Left lung (tissue), 4 donors: ENCODE measurements at regions not wholly inside any gene's neighbourhood (a gene's known extent, or its start where the extent isn't known, plus 50 kb on each side); places are given as distances from the start of the nearest gene placed in this dataset.

Source experiments
- ATAC-seq: fragments of 200-7000 bp; cut with Tn5 transposase; one replicate; pipeline ENCODE4 v1.9.1; 2020; ENCODE audit warnings: moderate library complexity
- DNase-seq, 4 donors: peaks; one replicate each; pipeline ENCODE4 v3.0.0-alpha.2; 2013 to 2020
- H3K27ac ChIP-seq, 2 donors: fragments of 200-600 bp; sonication (generic) in 1 of 2; one replicate each; pipeline versions ENCODE4 v1.5.0 to v1.8.0; 2020 to 2021
- H3K27me3 ChIP-seq, 2 donors: fragments of 200-600 bp; sonication (generic) in 1 of 2; one replicate each; pipeline versions ENCODE4 v1.5.0 to v1.8.0; 2020 to 2021
- H3K36me3 ChIP-seq, 2 donors: fragments of 200-600 bp; sonication (generic) in 1 of 2; one replicate each; pipeline versions ENCODE4 v1.5.0 to v1.8.0; 2020 to 2021
- H3K4me1 ChIP-seq, 2 donors: fragments of 200-600 bp; one replicate each; pipeline ENCODE4 v1.8.0; 2021
- H3K4me3 ChIP-seq, 2 donors: fragments of 200-600 bp; sonication (generic) in 1 of 2; one replicate each; pipeline versions ENCODE4 v1.5.0 to v1.8.0; 2020 to 2021; ENCODE audit warnings: mild to moderate bottlenecking in 1 of 2
- H3K9me3 ChIP-seq, 2 donors: fragments of 200-600 bp; sonication (generic) in 1 of 2; one replicate each; pipeline versions ENCODE4 v1.5.0 to v1.8.0; 2020 to 2021
- intact Hi-C, 2 donors: fragments of 100-400 bp; cut with DNase I; formaldehyde crosslinking; loops; one replicate each; pipeline versions ENCODE4 v1.11.2 to v1.14.2; 2022
- TF ChIP-seq, protein P1 (sequence below), 2 donors: fragments of 200-600 bp; sonication (generic) in 1 of 2; IDR thresholded peaks; one replicate each; pipeline versions ENCODE4 v1.5.0 to v1.8.0; 2021; ENCODE audit warnings: antibody characterized with exemption in 2 of 2
- donor health status: DM: no; HTN: yes; CAD: no.
- donor health status: DM: no; HTN: no; CAD: no.

DNA sequence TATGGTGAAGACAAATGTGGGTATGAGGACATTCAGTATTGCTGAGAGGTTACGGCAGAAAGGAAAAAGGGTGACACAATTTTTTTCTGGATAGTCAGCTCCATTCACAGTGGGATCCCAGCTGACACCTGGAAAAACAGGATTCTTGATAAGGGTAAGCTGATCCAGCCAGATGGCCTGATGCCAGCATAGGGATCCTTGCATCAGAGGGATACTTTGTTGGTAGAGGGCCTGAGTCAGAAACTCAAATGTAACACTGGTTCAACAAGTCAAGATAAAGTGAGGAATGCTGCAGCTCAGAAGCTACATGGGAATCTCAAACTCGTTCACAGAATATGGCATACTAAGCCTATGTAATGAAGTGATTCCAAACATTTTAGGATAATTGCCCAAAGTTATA, 726.7 kb downstream of the C4orf33 start:
- Histone ChIP-seq H3K4me1 (no peaks in the 10 kb centered on the region), H3K9me3 (no peaks in the 10 kb centered on the region), H3K4me3 (no peak overlapping the region), H3K27ac (no peak overlapping the region), H3K36me3 (no peaks in the 10 kb centered on the region), H3K27me3 (no peaks in the 10 kb centered on the region)
- ATAC-seq (peak; percentile 73), DNase-seq (peak in 3 of 4 donors; percentile 3 to 58 (median 9))
- intact Hi-C loops = no loop called here
- TF ChIP-seq, protein P1, sequence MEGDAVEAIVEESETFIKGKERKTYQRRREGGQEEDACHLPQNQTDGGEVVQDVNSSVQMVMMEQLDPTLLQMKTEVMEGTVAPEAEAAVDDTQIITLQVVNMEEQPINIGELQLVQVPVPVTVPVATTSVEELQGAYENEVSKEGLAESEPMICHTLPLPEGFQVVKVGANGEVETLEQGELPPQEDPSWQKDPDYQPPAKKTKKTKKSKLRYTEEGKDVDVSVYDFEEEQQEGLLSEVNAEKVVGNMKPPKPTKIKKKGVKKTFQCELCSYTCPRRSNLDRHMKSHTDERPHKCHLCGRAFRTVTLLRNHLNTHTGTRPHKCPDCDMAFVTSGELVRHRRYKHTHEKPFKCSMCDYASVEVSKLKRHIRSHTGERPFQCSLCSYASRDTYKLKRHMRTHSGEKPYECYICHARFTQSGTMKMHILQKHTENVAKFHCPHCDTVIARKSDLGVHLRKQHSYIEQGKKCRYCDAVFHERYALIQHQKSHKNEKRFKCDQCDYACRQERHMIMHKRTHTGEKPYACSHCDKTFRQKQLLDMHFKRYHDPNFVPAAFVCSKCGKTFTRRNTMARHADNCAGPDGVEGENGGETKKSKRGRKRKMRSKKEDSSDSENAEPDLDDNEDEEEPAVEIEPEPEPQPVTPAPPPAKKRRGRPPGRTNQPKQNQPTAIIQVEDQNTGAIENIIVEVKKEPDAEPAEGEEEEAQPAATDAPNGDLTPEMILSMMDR (IDR thresholded peaks at IDR 0.05) = no peak

GRCh38 chr4:129823105-129823504, 727.2 kb downstream of the C4orf33 start:
- H3K36me3 ChIP-seq = no peaks in the 10 kb centered on the region
- no peaks in the 10 kb centered on the region for H3K27me3 ChIP-seq
- H3K27ac ChIP-seq = no peak overlapping the region
- no peaks in the 10 kb centered on the region for H3K9me3 ChIP-seq
- DNase-seq (no peak), ATAC-seq (no peak)
- no peak overlapping the region for H3K4me3 ChIP-seq
- H3K4me1 ChIP-seq = no peaks in the 10 kb centered on the region
- intact Hi-C loops = no loop called here
- TF ChIP-seq, protein P1 (IDR thresholded peaks at IDR 0.05) = no peak

DNA sequence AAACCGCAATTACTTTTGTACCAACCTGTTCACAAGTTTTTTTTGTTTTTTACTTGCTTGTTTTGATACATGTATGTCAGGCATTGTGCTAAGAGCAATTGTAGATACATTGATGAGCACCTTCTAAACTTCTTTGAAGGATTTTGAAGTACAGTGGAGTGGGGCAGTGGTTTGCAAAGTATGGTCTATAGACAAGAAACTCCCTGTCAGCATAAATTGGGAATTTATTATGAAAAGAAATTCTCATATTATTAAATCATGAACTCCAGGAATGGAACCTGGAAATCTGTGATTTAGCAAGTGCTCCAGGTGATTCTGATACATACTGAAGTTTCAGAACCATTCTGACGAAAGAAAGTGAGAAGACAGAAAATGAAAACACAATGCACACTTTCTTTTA, 733.4 kb downstream of the C4orf33 start:
- TF ChIP-seq, protein P1 (IDR thresholded peaks at IDR 0.05) = no peak
- DNase-seq = no peak
- H3K4me1 ChIP-seq = no peaks in the 10 kb centered on the region
- no peaks in the 10 kb centered on the region for H3K27me3 ChIP-seq
- H3K4me3 ChIP-seq = no peak overlapping the region
- no peak overlapping the region for H3K27ac ChIP-seq
- no peaks in the 10 kb centered on the region for H3K36me3 ChIP-seq
- no peak for ATAC-seq
- no peaks in the 10 kb centered on the region for H3K9me3 ChIP-seq
- intact Hi-C loops = no loop called here

DNA sequence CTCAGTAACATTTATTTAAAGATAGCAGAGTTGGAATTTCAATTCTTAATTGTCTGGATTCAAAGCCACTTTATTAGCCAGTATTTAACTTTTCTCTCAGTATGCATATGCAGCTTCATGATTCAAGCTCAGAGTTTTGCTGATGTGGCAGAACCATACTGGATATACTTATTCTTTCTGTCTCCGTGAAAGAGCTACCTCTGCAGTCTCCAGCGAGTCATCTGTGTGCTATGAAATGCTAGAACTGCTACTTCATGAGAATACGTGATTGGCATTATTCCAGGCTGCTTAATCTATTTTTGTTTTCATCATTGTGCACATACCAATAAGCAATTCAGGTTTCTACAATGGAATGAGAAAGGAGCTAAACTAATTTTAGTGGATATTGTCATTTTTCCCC, 743.7 kb downstream of the C4orf33 start:
- TF ChIP-seq, protein P1 (IDR thresholded peaks at IDR 0.05) = no peak
- no peaks in the 10 kb centered on the region for H3K27me3 ChIP-seq
- intact Hi-C loops = no loop called here
- H3K4me1 ChIP-seq = no peaks in the 10 kb centered on the region
- H3K4me3 ChIP-seq = no peak overlapping the region
- no peaks in the 10 kb centered on the region for H3K9me3 ChIP-seq
- ATAC-seq = no peak
- H3K36me3 ChIP-seq = no peaks in the 10 kb centered on the region
- no peak for DNase-seq
- H3K27ac ChIP-seq = no peak overlapping the region

DNA sequence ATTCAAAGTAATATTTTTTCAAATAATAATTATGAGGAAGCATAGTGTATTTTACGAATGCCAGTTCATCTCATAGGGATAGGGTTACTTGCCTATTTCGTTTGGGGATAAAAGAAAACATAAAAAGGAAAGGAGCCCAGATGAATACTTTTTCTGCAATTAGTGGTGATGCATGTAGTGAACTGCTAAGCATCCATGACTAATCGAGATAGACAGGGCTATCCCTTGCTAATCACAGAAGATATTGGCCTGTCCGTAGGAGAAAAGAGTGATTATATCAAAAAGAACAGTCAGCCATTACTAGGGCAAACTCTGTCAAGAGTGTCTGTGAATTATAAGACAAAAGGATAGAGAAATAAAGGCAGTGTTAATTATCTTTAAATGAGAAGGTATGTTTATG, 746.1 kb downstream of the C4orf33 start:
- TF ChIP-seq, protein P1 (IDR thresholded peaks at IDR 0.05) = no peak
- H3K4me3 ChIP-seq = no peak overlapping the region
- intact Hi-C loops = no loop called here
- H3K36me3 ChIP-seq = no peaks in the 10 kb centered on the region
- no peaks in the 10 kb centered on the region for H3K27me3 ChIP-seq
- no peaks in the 10 kb centered on the region for H3K9me3 ChIP-seq
- no peak overlapping the region for H3K27ac ChIP-seq
- ATAC-seq = no peak
- DNase-seq = no peak
- no peaks in the 10 kb centered on the region for H3K4me1 ChIP-seq
